ENCODE measurements at regions not wholly inside any gene's neighbourhood (a gene's known extent, or its start where the extent isn't known, plus 50 kb on each side); places are given as distances from the start of the nearest gene placed in this dataset.
"Not testable (repeated sequence)": the region's sequence is repeated elsewhere in the genome, so short reads cannot be mapped to it uniquely, and the experiment has no call there.

DNA sequence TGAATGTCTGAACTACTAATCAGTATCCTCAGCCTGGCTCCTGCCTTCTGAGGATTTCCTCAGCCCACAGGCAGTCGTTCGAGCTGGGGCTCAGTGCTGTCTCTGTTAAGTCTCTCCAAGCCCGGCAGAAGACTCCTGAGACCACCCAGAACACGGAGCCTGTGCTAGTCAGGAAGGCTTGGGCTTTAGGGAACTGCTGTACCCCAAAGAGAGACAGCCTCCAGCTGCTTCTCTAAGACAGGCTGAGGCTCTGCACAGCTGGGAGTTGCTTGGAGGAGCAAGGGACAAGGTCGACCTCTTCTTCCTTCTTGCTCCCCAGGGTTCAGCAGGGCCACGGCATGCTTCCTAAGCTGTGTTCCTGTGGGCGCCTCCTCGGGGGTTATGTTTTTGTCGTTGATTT, 283.4 kb upstream of the MYT1L start:
- DNase-seq, result no peak

DNA sequence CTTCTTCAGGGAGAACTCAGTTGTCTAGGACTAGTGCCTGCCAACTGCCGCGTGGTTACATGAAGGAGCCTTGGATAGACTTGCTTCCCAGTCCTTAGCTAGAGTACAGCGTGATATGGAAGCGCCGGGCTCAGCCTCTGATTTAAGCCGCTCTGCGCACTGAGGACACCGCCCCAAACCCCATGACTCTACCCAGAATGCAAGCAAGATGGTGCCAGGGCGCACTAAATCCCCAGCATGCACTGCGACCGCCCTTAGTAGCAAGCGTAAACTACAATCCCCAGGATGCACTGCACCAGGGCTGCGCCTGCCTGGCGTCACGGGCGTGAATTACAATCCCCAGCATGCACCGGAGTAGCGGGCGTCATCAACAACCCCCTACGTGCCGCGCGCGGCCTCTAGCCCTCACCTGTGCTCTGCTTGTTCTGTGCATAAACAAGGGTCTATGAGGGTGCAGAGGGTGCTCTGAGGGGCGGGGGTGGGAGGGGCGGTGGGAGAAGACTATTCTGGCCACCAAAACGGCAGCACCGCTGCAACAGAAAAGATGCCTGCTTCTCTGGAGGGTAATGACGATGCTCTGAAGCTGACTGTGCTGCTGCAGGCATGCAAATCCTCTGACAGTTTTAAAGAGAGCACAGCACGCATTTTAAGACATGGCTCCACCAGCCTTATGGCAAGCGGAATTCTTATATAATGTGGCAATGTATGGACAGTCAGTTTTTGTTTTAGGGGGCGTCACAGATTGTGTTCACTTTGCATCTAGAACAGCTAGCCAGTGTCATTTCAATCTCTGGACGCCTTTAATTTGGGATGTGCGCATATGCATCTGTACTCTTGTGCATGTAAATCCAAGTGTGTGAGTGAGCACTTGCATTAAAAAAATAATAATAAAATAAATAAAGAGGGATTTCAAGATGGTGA, 282.5 kb upstream of the MYT1L start:
- DNase-seq, result peak; percentile 96

DNA sequence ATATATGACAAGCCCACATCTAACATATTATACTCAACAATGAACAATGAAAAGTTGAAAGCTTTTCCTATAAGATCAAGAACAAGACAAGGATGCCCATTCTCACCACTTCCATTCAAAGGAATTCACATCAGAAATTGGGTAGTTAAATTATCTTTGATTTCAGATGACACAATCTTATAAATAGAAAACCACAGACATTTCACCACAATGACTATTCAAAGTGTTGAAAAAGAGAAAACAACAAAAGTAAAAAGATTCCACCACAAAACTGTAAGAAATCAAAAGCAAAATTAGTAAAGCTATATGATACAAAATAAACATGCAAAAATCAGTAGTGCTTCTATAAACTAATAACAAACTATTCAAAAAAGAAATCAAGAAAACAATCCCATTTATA, 279.7 kb upstream of the MYT1L start:
- no peak for DNase-seq

DNA sequence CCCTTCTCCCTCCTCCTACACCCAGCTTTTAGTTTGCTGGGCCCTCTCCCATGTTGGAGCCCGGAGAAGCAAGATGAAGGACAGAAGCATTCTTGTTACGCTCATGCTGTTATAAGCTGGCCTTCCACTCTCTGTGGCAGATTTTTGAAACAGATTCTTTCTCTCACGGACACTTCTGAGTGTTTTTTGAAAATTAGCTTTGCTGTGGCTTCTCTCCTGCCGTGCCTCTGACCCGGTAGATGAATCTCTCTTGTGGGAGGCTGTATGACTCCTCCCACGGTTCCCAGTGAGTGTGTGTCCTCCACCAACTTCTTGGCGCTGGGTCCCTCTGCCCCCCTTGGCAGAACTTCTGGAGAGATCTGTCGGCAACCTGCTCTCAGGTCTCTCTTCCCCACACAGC, 269.3 kb upstream of the MYT1L start:
- no peak for DNase-seq

DNA sequence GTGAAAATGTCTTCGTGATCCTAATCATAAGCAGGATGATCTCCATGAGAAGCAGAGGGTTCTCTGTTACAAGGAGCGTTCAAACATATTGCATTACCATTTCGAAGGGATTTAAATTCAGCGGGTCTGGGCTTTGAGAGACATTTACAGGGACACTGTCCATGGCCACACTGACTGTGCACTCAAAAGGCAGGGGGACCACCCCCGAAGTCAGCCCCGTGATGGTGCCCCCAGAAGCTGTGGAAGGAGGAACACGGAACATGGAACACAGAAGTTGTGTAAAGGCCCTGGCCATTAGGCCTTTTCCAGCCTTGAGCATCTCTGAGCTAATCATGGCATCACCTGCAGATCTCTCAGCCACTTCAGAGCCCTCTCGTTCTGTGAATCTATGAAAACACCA, 268.4 kb upstream of the MYT1L start:
- no peak for DNase-seq

DNA sequence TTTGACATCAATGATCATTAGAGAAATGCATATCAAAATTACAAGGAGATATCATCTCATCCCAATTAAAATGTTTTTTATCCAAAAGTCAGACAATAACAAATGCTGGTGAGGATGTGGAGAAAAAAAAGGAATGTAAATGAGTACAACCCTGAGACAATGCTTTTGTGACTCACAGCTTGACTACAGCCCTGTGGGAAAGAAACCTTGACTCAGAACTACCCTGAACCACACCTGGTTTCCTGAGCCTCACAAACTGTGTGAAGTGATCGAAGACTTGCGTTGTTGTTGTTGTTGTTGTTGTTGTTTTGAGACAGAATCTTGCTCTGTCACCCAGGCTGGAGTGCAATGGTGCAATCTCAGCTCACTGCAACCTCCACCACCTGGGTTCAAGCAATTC, 266.6 kb upstream of the MYT1L start:
- DNase-seq, result no peak

DNA sequence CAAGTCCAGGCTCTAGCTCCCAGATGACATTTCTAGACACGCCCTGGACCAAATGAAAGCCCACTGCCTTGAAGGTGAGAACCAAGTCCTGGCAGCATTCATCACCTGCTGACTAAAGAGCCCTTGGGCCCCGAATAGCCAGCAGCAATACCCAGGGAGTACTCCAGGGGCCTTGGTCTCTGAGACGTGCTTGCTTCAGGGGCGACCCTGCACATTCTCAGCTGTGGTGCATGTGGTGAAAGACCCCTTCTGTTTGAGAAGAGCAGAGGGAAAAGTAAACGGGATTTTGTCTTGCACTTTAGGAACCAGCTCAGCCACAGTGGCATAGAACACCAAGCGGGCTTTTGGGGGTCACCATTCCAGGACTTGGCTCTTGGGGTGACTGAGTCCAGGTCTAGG, 260.5 kb upstream of the MYT1L start:
- DNase-seq, result no peak

DNA sequence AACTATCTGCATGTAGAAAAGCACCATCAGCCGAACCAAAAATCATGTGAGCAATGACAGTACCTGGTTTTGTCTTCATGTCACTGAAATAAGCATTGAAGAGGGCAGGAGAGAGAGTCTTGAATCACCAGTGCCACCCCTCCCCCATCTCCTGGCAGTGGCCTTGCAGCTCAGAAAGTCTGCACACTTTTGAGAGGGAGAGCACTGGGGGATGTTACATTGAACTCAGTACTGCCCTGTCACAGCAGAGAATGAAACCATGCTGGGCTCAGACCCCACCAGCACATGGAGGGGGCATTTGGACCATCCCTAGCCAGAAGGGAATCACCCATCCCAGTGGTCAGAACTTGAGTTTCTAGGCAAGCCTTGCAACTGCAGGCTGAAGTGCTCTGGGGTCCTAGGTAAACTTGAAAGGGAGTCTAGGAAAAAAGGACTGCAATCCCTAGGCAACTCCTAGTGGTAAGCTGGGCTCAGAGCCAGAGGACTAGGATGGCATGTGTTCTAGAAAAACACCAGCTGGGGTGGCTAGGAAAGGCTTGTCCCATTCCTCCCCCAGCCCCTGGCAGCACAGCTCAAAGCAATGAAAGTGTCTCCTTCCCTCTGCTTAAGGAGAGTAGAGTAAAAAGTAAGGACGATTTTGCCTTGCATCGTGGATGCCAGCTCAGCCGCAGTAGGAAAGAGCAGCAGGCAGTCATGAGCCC, 259.9 kb upstream of the MYT1L start:
- no peak for DNase-seq

DNA sequence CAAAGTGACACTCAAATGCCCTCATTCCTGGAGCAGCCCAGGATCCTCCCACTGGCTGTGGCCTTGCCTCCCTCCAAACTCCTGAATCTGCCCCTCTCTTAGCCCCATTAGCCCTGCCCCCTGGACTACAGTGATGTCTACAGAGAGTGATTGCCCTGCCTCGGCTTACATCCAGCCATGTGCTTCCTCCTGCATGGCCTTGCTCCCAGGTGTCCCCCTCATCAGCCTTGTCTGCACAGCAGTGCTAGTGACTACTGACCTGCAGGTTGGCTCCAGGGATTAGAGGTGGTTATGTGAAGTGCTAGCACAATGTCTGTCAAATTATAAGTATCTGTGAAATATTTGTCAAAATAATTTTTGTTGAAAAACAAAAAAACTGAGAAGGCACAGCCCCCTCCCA, 259.1 kb upstream of the MYT1L start:
- no peak for DNase-seq

DNA sequence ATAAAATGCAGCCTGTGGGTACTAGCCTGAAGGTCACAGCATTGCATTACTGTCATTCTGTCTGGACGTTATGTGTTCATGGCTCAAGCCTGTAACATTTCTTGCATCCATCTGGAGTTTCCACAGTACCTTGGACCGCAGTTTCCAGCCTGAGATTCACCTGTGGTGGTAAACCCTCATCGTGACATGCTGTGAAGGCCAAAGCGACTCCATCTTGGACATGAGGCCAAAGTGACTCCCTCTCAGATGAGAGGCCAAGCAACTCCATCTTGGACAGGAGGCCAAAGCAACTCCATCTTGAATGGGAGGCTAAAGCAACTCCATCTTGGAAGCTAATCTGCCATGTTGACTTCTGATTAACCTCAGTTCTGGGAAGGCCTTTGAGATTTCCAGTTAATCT, 257.7 kb upstream of the MYT1L start:
- no peak for DNase-seq

DNA sequence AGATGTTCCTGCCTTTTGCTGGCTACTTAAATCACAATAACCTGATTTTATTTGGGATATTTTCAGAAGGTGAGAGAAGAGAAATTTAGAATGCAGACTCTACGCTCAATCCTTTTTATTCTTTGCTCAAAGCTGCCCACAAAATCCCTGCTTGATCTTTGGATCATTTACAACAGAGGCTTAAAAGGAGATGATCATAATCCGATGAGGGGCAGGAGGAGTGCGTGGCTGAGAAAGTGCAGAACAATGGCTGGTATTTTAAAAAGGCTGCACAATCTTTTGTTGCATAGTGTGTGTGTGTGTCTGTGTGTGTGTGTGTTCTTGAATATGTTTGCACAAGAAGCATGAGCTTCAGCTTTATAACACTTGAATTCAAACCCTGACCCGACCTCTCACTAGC, 256.3 kb upstream of the MYT1L start:
- DNase-seq, result no peak

DNA sequence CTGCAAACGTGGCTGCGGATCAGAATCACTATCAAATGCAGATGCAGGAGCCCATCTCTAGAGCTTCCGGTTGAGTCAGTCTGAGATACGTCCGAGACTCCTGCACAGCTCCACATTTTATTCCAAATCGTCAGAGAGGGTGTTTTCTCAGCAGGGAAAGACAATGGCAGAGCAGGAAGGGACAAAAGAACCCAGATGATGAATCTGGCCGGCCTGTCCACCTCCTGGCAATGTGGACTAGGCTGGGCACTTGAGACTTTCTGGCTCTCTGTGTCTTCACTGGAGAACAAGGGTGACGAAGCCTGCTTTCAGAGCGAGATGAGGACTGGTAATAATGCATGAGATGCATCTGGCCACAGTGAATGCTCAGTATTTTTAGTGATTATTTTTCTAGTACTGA, 255.9 kb upstream of the MYT1L start:
- DNase-seq, result no peak

DNA sequence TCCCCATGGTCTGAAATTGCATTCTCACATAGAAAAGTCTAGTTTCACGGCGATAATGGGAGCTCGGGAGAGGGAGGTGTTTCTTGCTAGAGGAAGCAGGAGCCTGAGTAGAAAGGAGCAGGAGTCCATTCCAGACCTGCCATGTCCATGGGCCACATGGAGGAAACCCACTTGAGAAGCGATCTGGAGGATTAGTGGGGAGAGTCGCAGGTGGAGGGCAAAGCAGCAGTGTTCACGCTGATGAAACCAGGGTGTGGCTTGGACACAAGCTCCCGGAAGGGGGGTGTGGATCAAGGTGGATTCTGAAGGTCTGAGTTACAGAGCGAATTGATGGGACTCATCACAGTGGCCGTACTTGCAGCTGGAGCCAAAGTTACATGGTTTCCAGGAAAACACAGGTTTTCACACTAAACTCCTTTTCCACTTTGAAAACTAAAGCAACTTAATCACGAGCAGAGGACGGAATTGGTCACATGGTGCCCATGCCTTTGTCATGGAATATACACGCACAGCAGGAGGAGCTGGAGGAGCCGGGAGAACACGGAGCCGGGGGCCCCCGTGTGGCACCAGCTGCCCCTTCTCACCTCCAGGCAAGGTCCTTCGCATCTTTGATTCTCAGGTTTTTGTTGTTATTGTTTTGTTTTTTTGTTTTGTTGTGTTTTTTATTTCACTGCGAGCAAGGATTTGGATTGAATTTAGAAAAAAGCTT, 255.1 kb upstream of the MYT1L start:
- no peak for DNase-seq

DNA sequence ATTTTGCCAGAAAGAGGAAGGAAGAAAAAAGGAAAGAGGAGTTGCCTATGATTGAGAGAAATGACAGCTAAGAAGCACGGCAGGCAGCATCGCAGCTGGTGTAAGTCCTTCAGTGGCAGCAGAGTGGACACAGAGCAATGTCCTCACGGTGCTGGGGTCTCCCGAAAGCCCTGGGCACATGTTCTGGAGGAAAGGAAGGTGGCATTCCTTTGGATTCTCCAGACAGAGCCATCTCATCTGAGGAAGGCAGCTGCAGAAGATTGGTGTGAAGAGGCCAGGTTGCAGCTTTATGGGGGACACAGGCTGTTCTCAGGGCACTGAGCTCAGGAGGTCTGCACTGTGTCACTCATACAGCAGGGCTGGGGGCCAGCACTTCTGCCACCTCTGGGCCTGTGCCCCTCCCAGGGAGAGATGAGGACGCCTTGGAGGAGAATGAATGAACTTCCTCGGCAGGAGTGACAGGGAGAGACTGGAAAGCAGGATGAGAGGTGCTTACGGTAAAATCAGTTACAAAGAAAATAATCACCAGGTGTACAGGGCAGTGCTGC, 252.0 kb upstream of the MYT1L start:
- no peak for DNase-seq

DNA sequence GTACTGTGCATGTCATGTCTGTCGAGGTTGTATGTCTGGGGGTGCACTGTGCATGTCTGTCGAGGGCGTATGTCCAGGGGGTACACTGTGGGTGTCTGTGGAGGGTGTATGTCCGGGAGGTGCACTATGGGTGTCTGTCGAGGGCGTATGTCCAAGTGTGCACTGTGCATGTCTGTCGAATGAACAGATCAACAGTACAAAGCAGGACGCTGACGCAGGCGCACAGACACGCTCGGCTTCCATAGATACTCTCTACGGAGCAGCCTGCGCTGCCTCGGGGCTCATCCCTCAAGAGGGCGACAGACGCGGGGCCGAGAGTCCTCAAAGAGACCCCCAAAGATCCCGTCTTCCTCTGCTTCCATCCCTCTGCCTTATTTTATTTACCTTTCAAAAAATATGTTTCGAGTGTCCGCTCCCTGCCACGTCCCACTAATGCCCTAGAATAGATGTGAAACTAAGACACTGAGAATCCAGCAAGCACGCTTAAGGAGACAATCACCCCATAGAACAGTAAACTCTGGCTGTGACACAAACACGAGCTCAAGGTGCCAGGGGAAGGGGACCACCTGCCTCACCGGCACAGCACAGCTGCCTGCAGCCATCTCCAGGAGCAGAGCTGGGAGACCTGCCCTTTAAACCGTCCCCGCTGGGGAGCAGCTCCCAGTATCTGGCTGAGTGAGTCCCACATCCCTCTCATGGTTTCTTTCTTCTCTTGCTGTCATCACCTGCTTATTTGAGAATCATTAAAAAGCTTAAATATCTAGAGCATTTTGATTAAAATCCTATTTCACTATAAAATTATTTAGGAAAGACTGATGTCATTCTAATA, 250.5 kb upstream of the MYT1L start:
- DNase-seq, result no peak

DNA sequence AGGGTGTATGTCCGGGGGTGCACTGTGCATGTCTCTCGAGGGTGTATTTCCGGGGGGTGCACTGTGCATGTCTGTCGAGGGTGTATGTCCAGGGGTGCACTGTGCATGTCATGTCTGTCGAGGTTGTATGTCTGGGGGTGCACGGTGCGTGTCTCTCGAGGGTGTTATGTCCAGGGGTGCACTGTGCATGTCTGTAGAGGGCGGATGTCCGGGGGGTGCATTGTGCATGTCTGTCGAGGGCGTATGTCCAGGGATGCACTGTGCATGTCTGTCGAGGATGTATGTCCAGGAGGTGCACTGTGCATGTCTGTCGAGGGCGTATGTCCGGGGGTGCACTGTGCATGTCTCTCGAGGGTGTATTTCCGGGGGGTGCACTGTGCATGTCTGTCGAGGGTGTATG, 249.8 kb upstream of the MYT1L start:
- DNase-seq, result not testable (repeated sequence)

DNA sequence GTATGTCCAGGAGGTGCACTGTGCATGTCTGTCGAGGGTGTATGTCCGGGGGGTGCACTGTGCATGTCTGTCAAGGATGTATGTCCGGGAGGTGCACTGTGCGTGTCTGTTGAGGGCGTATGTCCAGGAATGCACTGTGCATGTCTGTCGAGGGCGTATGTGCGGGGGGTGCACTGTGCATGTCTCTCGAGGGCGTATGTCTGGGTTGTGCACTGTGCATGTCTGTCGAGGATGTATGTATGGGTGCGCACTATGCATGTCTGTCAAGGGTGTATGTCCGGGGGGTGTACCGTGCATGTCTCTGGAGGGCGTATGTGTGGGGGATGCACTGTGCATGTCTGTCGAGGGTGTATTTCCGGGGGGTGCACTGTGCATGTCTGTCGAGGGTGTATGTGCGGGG, 249.3 kb upstream of the MYT1L start:
- no peak for DNase-seq

DNA sequence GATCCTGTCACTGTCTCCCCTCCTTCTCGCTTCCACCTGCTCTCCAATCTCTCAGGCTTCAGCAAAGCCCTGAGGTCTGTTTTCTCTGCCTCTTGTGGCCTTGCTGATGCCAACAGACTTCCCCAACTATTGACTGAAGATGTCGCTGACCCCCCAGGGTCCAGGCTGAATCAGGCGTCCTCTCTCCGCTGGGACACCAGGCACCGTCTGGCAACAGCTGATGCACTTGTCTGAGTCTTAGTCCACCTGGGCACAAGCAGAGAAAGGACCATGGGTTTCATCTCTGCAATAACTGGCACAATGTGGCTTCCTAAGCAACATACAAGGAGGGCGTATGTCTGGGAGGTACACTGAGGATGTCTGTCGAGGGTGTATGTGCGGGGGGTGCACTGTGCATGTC, 248.7 kb upstream of the MYT1L start:
- DNase-seq, result no peak

DNA sequence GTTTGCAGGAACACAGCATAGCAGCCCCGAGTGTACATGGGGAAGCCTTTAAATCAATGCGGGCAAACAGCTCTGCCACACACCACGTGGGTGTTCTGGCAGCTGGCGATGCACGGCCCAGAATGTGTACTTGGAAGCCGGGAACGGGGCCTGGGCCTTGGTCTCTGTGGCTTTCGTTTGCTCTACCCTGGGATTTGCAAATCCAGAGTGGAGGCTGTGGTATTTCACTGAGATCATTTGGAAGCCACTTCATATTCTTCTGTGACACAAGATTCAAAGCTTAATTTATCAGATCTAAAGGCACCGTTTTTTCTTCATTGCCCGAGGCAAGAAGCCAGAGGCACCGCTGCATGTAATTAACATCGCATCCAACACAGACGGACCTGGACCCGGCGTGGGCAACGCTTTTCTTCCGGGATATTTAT, 246.3 kb upstream of the MYT1L start:
- DNase-seq, result no peak

DNA sequence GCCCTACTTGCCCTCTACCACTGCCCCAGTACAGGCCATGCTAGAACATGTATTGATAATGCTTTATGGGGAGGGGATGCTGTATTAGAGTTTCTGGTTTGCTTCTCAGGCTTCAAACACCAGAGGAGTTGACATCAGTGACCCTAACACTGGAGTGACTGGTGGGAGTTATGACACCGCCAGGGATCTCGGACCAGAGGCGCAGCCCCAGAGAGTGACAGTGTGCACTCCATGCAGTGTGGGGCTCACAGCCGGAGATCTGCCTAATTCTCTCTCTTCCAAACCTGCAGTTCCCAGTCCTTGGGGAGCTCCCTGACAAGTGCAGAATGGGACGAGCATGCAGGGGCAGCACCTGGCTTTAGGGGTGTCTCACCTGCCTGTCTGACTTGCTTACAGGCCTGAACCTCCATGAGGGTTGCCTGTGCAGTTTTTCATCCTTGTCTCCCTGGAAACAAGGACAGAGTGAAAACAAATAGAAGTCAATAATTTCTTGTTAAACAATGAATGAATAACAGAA, 244.9 kb upstream of the MYT1L start:
- no peak for DNase-seq

DNA sequence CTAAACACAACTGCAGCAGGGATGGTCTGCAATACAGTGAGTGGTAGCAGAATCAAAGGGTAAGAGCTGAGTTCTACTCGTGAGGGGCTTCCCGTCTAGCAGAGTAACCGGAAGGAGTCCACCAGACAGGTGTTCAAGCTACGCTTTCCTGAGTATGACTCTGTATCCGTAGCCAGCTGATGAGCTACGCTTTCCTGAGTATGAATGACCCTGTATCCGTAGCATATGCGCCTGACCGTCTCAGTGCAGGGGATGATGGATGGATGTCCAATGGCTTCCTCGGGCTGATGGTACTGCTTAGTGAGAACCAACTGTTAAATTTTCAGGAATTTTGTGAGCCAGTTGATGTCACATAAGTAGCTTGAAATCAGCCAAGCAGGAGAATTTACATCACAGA, 244.1 kb upstream of the MYT1L start:
- DNase-seq, result no peak

Data from hematopoietic multipotent progenitor cell treated with erythropoietin and hydrocortisone succinate and interleukin-3 and kit ligand, for 6 days (in vitro differentiated cells).